SK-N-SH (cell line): ENCODE measurements at regions not wholly inside any gene's neighbourhood (a gene's known extent, or its start where the extent isn't known, plus 50 kb on each side); places are given as distances from the start of the nearest gene placed in this dataset.

ENCODE experiments used
- CTCF ChIA-PET: fragments of 300-600, 350-600 bp; formaldehyde crosslinking; extraction: SDS; loops from one replicate; lab custom pipeline; 2021; lab: Yijun Ruan, JAX
- POLR2A ChIA-PET: fragments of 350-600 bp; sonication (Branson Sonifier 250); formaldehyde crosslinking; extraction: SDS; loops from one replicate; lab custom pipeline; 2020; ENCODE audit warnings: antibody characterized with exemption, inconsistent platforms; lab: Yijun Ruan, JAX
- DNase-seq: peaks from one replicate; pipeline ENCODE4 v3.0.0; 2012
- H2AFZ ChIP-seq: fragments of 200-600 bp; sonication (generic); 2 replicates; pipeline ENCODE4 v1.8.1; 2016; ENCODE audit warnings: antibody characterized with exemption, mild to moderate bottlenecking, low read depth
- H3F3A ChIP-seq: fragments of 200-600 bp; sonication (generic); replicated peaks from 2 replicates; pipeline ENCODE3; 2016; ENCODE audit warnings: antibody characterized with exemption, mild to moderate bottlenecking; ENCODE audit not compliant: insufficient read depth
- H3K27ac ChIP-seq, 2 experiments: fragments of 200-500 bp in 1 of 2; fragments of 200-600 bp in 1 of 2; sonication (Bioruptor generic) in 1 of 2; sonication (generic), shearing (Covaris generic) in 1 of 2; 2 replicates each; pipeline versions ENCODE4 v1.5.1 to v1.6.1; 2014 to 2016; ENCODE audit warnings: low read depth in 2 of 2, inconsistent platforms in 1 of 2, low read length in 1 of 2, mild to moderate bottlenecking in 1 of 2, mixed read lengths in 1 of 2
- H3K27me3 ChIP-seq: fragments of 200-600 bp; sonication (generic), shearing (Covaris generic); 2 replicates; pipeline ENCODE4 v1.6.1; 2016; ENCODE audit warnings: mixed run types; ENCODE audit not compliant: insufficient read depth
- H3K36me3 ChIP-seq, 2 experiments: fragments of 200-500 bp in 1 of 2; fragments of 200-600 bp in 1 of 2; sonication (Bioruptor generic) in 1 of 2; sonication (generic) in 1 of 2; replicated peaks in 1 of 2; 2 replicates each; pipeline versions ENCODE3 to v1.5.1; 2014 to 2016; ENCODE audit warnings: low read length in 1 of 2, mild to moderate bottlenecking in 1 of 2; ENCODE audit not compliant: insufficient read depth in 2 of 2, control insufficient read depth in 1 of 2
- H3K4me1 ChIP-seq, 2 experiments: fragments of 200-500 bp in 1 of 2; fragments of 200-600 bp in 1 of 2; sonication (Bioruptor generic) in 1 of 2; sonication (generic), shearing (Covaris generic) in 1 of 2; 2 replicates each; pipeline versions ENCODE4 v1.5.1 to v1.6.1; 2014 to 2016; ENCODE audit warnings: low read depth in 1 of 2, low read length in 1 of 2, mixed run types in 1 of 2; ENCODE audit not compliant: insufficient read depth in 2 of 2, control insufficient read depth in 1 of 2
- H3K4me2 ChIP-seq: fragments of 200-600 bp; sonication (generic), shearing (Covaris generic); 2 replicates; pipeline ENCODE4 v1.6.1; 2017; ENCODE audit warnings: mixed run types
- H3K4me3 ChIP-seq, 2 experiments: fragments of 200-500 bp in 1 of 2; fragments of 200-600 bp in 1 of 2; sonication (Bioruptor generic) in 1 of 2; sonication (generic), shearing (Covaris generic) in 1 of 2; 2 replicates each; pipeline versions ENCODE4 v1.5.1 to v1.8.1; 2014 to 2016; ENCODE audit warnings: low read depth in 2 of 2, inconsistent platforms in 1 of 2, low read length in 1 of 2, mild to moderate bottlenecking in 1 of 2, mixed read lengths in 1 of 2, moderate library complexity in 1 of 2
- H3K79me2 ChIP-seq: fragments of 200-600 bp; sonication (generic); 2 replicates; pipeline ENCODE4 v1.8.1; 2017; ENCODE audit warnings: mild to moderate bottlenecking; ENCODE audit not compliant: insufficient read depth
- H3K9ac ChIP-seq: fragments of 200-600 bp; sonication (generic); 2 replicates; pipeline ENCODE4 v1.6.1; 2017; ENCODE audit warnings: mixed run types
- H3K9me2 ChIP-seq: fragments of 200-600 bp; sonication (generic); 2 replicates; pipeline ENCODE4 v1.6.1; 2017; ENCODE audit warnings: mixed run types
- H3K9me3 ChIP-seq: fragments of 200-600 bp; sonication (generic); 2 replicates; pipeline ENCODE4 v1.6.1; 2017; ENCODE audit warnings: mixed run types, mild to moderate bottlenecking, moderate library complexity
- H4K20me1 ChIP-seq: fragments of 200-600 bp; sonication (generic); 2 replicates; pipeline ENCODE4 v1.6.1; 2017; ENCODE audit warnings: mild to moderate bottlenecking, mixed run types; ENCODE audit not compliant: insufficient read depth
- CHD2 ChIP-seq: fragments of 150-350 bp; IDR thresholded peaks from 2 replicates; pipeline ENCODE4 v1.6.1; 2018; ENCODE audit warnings: low read length; ENCODE audit not compliant: partially characterized antibody
- CTCF ChIP-seq: fragments of 200-600 bp; sonication (generic); IDR thresholded peaks from 2 replicates; pipeline ENCODE4 v1.6.1; 2017; ENCODE audit warnings: antibody characterized with exemption, mild to moderate bottlenecking, moderate library complexity
- ELF1 ChIP-seq: IDR thresholded peaks from 2 replicates; pipeline ENCODE4 v1.4.0; 2012
- EZH2phosphoT487 ChIP-seq: fragments of 200-600 bp; sonication (generic); IDR thresholded peaks from 2 replicates; pipeline ENCODE4 v1.6.1; 2017; ENCODE audit warnings: low read depth, mixed run types, mild to moderate bottlenecking, antibody characterized with exemption, moderate library complexity, borderline replicate concordance
- FOXJ3 ChIP-seq: sonication (generic); formaldehyde crosslinking; IDR thresholded peaks from 2 replicates; pipeline ENCODE4 v1.5.1; 2020; ENCODE audit warnings: mild to moderate bottlenecking, missing genetic modification reagents
- GABPA ChIP-seq: IDR thresholded peaks from 2 replicates; pipeline ENCODE4 v1.4.0; 2012; ENCODE audit warnings: low read depth, mild to moderate bottlenecking
- GATA2 ChIP-seq: sonication (generic); formaldehyde crosslinking; IDR thresholded peaks from 2 replicates; pipeline ENCODE4 v1.5.0; 2020; ENCODE audit warnings: mild to moderate bottlenecking, missing genetic modification reagents
- RFX5 ChIP-seq: IDR thresholded peaks from 2 replicates; pipeline ENCODE4 v1.6.1; 2012; ENCODE audit warnings: mild to moderate bottlenecking, improper control_type of control experiment, low read length
- SIN3A ChIP-seq: IDR thresholded peaks from 2 replicates; pipeline ENCODE4 v1.6.1; 2012; ENCODE audit warnings: low read depth, mild to moderate bottlenecking, low read length, moderate library complexity, borderline replicate concordance
- SMC3 ChIP-seq: IDR thresholded peaks from 2 replicates; pipeline ENCODE4 v1.6.1; 2012; ENCODE audit warnings: low read depth, low read length, improper control_type of control experiment
- YY1 ChIP-seq: IDR thresholded peaks from 2 replicates; pipeline ENCODE4 v1.4.0; 2012; ENCODE audit warnings: low read depth, mild to moderate bottlenecking
- WGBS: methylation state at CpG from one replicate; pipeline ENCODE4 v1.1.6; 2017; ENCODE audit warnings: low lambda C conversion rate; 5-methylcytosine and 5-hydroxymethylcytosine counted together
- TF ChIP-seq, protein P1 (sequence below): IDR thresholded peaks from 2 replicates; pipeline ENCODE4; 2012
- TF ChIP-seq, protein P2 (sequence below): fragments of 150-350 bp; IDR thresholded peaks from 2 replicates; pipeline ENCODE4 v1.6.1; 2016; ENCODE audit warnings: mild to moderate bottlenecking, low read depth, low read length

DNA sequence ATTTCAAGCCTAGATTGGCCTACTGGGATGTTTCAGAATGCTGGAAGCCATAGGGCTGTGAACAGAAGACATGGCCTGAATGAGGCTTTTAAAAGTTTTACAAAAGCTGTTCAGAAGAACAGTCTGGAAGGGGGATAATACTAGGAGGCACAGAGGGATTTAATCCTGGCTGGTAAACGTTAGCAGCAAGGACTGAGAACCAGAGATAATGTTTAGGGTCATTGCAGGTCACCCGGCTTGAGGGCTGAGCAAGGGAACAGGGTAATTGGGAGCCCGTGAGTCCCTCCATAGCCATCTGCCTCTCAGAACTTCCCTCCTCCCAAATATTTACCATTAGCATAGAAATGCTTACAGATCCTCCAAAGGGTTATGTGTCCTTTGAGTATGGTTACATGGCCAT lies 765.4 kb downstream of the TMEM182 start (continued):
- TF ChIP-seq, protein P1, sequence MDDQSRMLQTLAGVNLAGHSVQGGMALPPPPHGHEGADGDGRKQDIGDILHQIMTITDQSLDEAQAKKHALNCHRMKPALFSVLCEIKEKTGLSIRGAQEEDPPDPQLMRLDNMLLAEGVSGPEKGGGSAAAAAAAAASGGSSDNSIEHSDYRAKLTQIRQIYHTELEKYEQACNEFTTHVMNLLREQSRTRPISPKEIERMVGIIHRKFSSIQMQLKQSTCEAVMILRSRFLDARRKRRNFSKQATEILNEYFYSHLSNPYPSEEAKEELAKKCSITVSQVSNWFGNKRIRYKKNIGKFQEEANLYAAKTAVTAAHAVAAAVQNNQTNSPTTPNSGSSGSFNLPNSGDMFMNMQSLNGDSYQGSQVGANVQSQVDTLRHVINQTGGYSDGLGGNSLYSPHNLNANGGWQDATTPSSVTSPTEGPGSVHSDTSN = no peak

DNA sequence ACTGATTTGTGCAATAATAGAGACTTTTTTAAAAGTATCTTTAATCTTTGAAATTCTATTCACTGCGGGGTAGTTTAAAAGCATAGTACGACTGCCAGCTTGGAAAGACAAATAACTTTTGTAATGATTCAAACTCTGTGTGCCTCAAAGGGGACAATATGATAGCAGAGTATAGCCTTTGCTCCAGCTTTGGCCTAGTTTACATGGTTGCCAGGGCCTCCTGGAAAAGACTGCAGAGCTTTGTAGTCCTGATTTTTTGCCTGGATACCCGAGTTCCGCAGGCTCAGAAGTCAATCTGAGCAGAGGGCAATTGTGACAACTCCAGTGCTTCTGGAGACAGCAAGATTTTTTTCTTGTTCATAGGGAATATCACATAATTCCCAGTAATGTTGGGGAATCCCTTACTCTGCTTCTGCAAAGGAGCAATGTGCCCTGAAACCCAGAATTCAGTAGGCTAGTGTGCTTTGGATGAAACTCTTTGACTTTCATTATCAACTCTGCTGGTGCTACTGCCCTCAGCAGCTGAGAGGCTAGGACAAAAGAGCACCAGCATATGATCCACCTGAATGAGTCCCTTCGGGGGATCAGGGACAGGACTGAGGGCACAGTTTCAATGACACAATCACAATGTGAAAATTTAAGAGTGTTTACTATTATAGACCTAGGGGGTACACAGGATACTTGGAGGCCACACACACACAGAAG lies 768.1 kb downstream of the TMEM182 start:
- no peak overlapping the region for H3K4me3 ChIP-seq
- no peaks in the 10 kb centered on the region for H3K36me3 ChIP-seq
- no peaks in the 10 kb centered on the region for H3K9me3 ChIP-seq
- no peaks in the 10 kb centered on the region for H3F3A ChIP-seq
- TF ChIP-seq, protein P2, sequence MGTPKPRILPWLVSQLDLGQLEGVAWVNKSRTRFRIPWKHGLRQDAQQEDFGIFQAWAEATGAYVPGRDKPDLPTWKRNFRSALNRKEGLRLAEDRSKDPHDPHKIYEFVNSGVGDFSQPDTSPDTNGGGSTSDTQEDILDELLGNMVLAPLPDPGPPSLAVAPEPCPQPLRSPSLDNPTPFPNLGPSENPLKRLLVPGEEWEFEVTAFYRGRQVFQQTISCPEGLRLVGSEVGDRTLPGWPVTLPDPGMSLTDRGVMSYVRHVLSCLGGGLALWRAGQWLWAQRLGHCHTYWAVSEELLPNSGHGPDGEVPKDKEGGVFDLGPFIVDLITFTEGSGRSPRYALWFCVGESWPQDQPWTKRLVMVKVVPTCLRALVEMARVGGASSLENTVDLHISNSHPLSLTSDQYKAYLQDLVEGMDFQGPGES = no peak
- TF ChIP-seq YY1 (no peak), EZH2phosphoT487 (no peak), SMC3 (no peak), RFX5 (no peak), CHD2 (no peak), SIN3A (no peak), FOXJ3 (CRISPR knock-in tag) (no peak), GABPA (no peak), ELF1 (no peak), CTCF (no peak), GATA2 (CRISPR knock-in tag) (no peak)
- WGBS = 9% methylated on average over 5 of the region's 5 CpGs
- H3K4me1 ChIP-seq = no peaks in the 10 kb centered on the region
- no peaks in the 10 kb centered on the region for H3K79me2 ChIP-seq
- H3K27me3 ChIP-seq = no peaks in the 10 kb centered on the region
- no peak overlapping the region for H3K9ac ChIP-seq
- H3K27ac ChIP-seq = no peak overlapping the region
- H2AFZ ChIP-seq = no peak overlapping the region
- CTCF ChIA-PET = no interaction called here
- no peak for DNase-seq
- H4K20me1 ChIP-seq = no peaks in the 10 kb centered on the region
- POLR2A ChIA-PET = no interaction called here
- H3K4me2 ChIP-seq = no peak overlapping the region
- H3K9me2 ChIP-seq = no peaks in the 10 kb centered on the region
